IPS DF 19.7 (cell line): ENCODE measurements at regions not wholly inside any gene's neighbourhood (a gene's known extent, or its start where the extent isn't known, plus 50 kb on each side); places are given as distances from the start of the nearest gene placed in this dataset.
"Not testable (repeated sequence)": the region's sequence is repeated elsewhere in the genome, so short reads cannot be mapped to it uniquely, and the experiment has no call there.

Source experiments
- DNase-seq: peaks from one replicate; pipeline ENCODE4 v3.0.0-alpha.2; 2013; ENCODE audit warnings: low read depth, low spot score

DNA sequence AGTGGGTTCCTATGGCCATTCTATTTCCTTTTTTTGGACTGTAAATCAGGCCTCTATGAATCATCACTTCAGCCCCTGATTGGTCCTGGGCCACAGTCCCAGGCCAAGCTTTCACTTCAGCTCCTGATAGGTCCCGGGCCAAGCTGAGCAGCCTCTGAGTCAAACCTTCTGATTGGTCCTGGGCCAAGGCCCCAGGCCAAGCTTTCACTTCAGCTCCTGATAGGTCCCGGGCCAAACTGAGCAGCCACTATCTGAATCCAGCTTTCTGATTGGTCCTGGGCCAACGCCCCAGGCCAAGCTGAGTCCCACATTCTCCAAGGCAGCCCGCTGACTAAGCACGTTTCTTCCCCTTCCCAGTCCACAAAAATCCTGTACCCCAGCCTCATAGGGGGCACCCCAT, 1972.9 kb upstream of the ACO1 start:
- no peak for DNase-seq

- DNase-seq: no peak
These were observed 1925.3 kb upstream of the ACO1 start for GRCh38 chr9:30459156-30459555.

DNA sequence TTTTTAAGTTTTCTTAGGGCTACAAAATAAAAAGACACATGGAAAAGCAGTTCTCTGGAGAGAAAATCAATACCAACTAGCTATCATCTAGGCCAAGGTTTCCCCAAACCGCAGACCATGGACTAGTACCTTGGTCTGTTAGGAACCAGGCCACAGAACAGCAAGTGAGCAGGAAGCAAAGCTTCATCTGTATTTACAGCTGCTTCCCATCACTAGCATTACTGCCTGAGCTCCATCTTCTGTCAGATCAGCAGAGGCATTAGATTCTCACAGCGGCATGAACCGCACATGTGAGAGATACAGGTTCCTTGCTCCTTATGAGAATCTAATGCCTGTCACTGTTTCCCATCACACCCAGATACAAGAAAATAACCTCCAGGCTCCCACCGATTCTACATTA, 1907.6 kb upstream of the ACO1 start:
- no peak for DNase-seq

- DNase-seq: no peak
These were observed 1905.8 kb upstream of the ACO1 start for GRCh38 chr9:30478684-30479083.

GRCh38 chr9:30482499-30482898, 1901.9 kb upstream of the ACO1 start:
- no peak for DNase-seq

DNA sequence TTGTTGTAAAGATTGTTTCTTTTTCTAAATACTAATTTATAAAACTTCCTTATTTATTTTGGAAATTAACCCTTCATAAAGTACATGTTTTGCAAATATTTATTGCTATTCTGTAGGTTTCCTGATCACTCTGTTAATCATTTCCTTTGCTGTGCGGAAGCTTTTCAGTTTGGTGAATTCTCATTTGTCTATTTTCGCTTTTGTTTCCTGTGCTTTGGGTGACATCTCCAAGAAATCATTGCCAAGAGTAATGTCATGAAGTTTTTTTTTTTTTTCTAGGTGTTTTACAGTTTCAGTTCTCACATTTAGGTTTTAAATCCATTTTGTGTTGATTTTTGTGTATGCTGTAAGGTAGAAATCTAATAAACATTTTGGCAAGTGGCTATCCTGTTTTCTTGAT, 1899.8 kb upstream of the ACO1 start:
- DNase-seq: no peak

DNA sequence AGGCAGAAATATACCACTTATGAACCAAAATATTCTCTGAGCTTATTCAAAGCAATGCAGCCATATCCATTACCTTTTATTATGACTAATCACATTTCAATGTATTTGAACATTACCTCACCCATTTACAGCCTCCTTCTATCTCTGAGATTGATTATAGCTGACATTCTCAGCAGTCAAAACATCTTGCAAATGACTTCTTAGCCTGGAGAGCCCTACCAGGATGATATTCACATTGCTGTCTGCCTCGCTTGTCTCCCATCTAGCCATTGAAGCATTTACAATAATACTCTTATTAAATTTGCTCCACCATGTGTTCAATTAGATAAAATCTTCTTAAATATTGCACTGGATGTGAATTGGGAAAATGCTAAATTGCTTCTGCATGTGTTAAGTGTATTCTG, 1879.9 kb upstream of the ACO1 start:
- DNase-seq: no peak

GRCh38 chr9:30505311-30505710, 1879.1 kb upstream of the ACO1 start:
- no peak for DNase-seq

DNA sequence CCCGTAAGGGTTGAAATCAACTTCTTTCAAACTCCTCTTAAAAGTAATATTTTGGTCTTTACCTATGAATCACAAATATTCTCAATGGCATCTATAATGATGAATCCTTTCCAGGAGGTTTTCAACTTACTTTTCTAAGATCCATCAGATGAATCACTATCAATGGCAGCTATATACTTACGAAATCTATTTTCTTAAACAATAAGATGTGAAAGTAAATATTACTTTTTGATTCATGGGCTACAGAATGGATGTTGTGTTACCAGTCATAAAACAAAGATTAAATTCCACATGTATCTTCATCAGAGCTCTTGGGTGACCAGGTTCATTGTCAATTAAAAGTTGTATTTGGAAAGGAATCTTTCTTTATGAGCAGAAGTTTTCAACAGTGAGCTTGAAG, 1877.7 kb upstream of the ACO1 start:
- DNase-seq: no peak

- DNase-seq: no peak
These were observed 1877.3 kb upstream of the ACO1 start for GRCh38 chr9:30507166-30507565.

- DNase-seq: no peak
These were observed 1872.8 kb upstream of the ACO1 start for GRCh38 chr9:30511666-30512065.

GRCh38 chr9:30519166-30519565, 1865.3 kb upstream of the ACO1 start:
- DNase-seq: no peak

DNA sequence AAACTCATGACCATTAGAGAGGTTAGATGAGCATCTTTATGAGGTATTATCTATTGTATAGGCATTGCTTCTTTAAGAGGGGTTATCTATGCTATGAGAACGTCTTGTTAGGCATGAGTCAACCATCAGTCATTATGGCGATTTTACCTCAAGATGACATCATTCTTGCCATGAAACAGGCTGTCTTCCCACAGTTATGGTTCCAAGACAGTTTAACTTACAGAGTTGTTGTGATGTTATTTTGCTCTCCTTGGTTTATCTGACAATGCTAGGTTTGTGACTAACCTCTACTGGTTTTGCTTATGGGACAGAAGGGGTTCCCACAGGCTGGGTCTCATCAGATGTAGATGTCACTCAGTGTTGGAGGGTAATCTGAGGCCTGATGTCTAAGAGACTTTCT, 1864.7 kb upstream of the ACO1 start:
- DNase-seq: no peak

- no peak for DNase-seq
These were observed 1862.4 kb upstream of the ACO1 start for GRCh38 chr9:30522061-30522460.

GRCh38 chr9:30522486-30522885, 1862.0 kb upstream of the ACO1 start:
- no peak for DNase-seq

GRCh38 chr9:30524311-30524710, 1860.1 kb upstream of the ACO1 start:
- no peak for DNase-seq

DNA sequence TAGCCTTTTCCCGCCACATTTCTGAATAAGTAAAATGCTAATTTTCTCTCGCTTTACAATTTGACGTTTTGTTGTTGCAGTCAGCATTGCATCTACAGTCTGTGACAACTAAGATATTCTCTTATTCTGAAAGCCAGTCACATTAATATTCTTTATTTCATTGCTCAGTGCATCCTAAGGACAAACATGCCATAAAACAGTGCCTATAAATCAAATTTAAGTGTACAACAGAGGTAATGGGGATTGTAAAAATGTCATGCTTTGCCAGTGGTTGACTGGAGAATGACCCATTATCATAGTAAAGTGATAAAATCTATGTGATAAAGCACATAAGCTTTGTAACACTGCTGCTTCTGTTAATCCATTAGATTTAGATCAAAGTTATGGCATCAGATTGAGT, 1850.0 kb upstream of the ACO1 start:
- DNase-seq: no peak

DNA sequence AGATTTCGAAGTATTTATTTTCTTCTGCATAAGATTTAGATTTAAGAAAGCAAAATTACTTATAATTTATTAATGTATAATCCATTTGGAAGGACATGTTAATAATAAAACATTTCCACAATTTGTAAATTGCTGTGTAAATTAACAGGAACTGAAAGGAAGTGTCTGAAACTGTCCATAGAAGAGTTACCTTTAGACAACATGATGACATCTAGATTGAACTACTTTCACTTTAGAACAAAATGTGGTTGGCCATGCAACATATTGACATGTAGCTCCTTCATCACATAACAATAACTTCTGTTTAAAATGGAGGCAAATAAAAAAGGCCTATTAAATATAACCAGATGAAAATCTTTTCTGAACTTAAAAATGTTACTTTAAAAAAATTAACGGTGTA, 1849.5 kb upstream of the ACO1 start:
- no peak for DNase-seq

GRCh38 chr9:30536494-30536893, 1847.9 kb upstream of the ACO1 start:
- no peak for DNase-seq

DNA sequence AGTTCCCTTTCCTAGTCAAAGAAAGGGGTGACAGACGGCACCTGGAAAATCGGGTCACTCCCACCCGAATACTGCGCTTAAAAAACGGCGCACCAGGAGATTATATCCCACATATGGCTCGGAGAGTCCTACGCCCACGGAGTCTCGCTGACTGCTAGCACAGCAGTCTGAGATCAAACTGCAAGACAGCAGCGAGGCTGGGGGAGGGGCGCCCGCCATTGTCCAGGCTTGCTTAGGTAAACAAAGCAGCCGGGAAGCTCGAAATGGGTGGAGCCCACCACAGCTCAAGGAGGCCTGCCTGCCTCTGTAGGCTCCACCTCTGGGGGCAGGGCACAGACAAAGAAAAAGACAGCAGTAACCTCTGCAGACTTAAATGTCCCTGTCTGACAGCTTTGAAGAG, 1844.7 kb upstream of the ACO1 start:
- not testable (repeated sequence) for DNase-seq

GRCh38 chr9:30574355-30575151, 1809.9 kb upstream of the ACO1 start:
- no peak for DNase-seq

- DNase-seq: no peak
These were observed 1809.2 kb upstream of the ACO1 start for GRCh38 chr9:30575218-30575617.

- DNase-seq: no peak
These were observed 1808.8 kb upstream of the ACO1 start for GRCh38 chr9:30575691-30576090.

DNA sequence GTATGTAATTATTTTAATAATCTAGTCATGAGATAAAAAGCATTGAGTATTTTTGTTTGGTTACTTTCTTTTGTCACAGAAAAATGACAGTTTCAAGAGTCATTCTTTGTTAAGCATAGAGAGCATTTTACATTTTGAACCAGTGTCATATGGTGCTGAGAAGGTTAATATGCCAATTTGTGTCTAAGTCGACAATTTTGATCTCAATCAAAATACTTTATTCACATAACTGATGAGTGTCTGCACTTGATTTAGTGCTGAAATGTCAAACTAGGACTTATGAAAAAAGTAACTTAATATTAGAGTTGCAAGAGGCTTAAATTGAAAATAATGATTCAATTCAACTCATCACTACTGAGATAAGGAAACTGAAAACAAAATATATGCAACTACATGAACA, 1804.6 kb upstream of the ACO1 start:
- DNase-seq: no peak
